Activated CD4-positive, CD25-positive, alpha-beta regulatory T cell treated with anti-CD3 and anti-CD28 coated beads, Interleukin-2, amount 50 U/mL, for 16 hours (primary cell): ENCODE measurements at regions not wholly inside any gene's neighbourhood (a gene's known extent, or its start where the extent isn't known, plus 50 kb on each side); places are given as distances from the start of the nearest gene placed in this dataset.
"Not testable (repeated sequence)": the region's sequence is repeated elsewhere in the genome, so short reads cannot be mapped to it uniquely, and the experiment has no call there.

Experiments
- DNase-seq: peaks from one replicate; pipeline ENCODE4 v3.0.0-alpha.2; 2020; ENCODE audit warnings: low read depth, low spot score

DNA sequence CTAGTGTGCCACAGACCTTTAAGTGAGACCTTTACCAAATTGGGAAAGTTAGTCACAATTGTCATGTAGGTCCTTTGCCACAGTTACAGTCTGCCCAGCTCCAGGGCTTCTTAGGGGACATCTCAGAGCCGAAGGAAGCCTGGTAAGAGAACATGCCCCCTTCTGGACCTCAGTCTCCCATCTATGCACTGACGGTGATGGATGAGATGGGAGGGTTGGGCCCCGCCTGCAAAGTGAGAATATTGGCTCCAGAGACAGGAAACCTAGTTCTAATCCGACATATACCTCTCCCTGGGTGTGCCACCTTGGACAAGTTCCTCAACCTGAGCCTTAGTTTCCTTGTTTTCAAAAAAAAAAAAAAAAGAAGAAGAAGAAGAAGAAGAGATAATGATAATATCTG, 85.1 kb upstream of the NAV2 start:
- no peak for DNase-seq

DNA sequence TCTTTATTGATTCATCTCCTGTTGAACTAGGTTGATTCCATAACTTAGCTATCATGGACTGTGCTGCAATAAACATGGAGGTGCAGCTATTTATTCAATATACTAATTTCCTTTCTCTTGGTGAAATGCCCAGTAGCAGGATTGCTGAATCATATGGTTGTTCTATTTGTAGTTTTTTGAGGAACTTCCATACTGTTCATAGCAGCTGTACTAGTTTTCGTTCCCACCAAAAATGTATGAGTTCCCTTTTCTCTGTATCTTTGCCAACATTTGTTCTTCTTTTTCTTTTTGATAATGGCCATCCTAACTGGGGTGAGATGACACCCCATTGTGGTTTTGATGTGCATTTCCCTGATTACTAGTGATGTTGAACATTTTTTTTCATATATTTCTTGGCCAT, 87.2 kb upstream of the NAV2 start:
- no peak for DNase-seq

DNA sequence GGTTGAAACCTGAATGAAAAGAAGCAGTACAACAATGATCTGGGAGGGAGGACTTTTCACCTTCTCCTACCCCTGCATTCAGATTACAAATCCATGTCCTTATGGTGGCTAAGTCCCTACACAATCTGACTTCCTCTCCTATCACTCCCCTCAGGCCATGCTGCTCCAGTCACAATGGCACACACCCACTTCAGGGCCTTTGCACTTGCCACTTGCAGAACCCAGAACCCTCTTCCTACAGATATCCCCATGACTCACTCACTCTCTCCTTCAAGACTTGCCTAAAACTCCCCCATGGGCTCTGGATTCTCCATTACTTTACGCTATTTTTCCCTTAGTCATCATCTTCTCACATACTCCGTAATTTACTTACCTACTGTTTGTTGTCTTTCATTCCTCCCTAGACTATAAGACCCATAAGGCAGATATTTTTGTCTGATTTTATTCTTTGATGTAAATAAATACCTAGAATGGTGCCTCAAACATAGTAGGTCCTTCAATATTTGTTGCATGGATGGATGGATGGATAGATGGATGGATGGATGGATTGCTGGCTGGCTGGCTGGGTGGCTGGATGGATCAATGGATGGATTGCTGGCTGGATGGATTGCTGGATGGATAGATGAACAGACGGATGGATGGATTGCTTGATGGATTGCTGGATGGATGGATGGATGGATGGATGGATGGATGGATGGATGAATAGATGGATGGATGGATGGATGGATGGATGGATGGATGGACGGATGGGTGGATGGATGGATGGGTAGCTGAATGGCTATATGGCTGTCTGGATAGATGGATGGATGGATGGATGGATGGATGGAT, 94.7 kb upstream of the NAV2 start:
- DNase-seq: no peak

DNA sequence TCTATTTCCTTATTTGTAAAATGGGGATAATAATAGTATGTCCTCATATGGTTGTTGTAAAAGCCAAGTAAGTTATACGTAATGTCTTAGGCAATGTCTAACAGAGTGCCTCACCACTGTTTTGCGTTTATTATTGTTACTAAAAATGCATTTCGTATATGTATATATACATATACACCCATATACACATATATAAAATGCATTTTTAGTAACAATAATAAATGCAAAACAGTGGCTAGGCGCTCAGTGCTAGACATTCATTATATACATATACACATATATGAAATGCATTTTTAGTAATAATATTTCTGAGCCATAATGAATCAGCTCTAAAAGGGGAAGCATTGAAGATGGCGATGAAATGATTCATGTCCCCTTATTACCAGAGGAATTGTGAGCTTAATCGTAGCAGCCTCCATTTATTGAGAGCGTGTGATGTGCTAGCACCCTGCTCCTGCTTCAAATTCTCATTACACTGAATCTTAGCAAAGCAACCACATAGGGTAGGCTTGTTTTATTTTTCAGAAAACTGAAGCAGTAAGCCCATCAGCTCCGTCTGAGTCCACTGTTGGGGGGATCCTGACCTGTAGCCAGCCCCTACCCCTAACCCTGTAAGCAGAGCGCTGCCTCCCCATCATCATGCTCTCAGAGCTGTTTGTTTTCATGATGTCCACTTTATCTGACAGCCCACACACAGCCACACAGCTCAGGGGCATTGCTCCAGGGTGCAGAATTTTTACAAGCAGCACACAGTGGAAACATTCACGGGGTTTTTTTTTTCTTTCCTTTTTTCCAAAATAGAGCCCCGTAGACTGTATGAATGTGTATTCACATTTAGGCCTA, 97.1 kb upstream of the NAV2 start:
- no peak for DNase-seq

DNA sequence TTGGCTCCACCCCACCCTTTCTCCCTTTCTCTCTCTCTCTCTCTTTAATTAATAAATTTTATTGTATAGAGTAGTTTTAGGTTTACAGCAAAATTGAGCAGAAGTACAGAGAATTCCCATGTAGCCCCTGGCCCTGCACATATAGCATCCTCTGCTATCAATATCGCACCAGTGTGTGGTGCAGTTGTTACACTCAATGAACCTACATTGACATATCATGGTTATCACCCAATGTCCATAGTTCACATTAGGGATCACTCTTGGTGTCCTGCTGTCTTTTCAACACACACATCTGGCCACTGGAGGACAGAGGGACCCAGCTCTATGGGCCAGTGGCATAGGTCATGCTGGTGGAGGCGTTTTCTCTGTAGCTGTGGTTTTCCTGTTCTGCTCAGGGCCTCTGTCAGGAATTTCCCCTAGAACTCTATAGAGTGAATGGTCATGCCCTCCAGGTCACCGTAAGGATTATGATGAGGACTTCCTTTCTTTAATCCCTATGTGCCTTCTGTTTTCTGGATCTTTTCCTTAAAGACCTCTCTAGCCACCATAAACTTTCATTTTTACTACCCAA, 98.2 kb upstream of the NAV2 start:
- no peak for DNase-seq

DNA sequence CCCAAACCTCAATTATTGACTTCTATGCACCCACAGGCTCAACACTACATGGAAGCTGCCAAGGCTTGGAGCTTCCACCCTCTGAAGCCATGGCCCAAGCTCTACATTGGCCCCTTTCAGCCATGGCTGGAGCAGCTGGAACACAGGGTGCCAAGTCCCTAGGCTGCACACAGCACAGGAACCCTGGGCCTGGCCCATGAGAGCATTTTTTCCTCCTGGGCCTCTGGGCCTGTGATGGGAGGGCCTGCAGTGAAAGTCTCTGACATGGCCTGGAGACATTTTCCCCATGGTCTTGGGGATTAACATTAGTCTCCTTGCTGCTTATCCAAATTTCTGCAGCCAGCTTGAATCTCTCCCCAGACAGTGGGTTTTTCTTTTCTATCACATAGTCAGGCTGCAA, 100.6 kb upstream of the NAV2 start:
- not testable (repeated sequence) for DNase-seq

DNA sequence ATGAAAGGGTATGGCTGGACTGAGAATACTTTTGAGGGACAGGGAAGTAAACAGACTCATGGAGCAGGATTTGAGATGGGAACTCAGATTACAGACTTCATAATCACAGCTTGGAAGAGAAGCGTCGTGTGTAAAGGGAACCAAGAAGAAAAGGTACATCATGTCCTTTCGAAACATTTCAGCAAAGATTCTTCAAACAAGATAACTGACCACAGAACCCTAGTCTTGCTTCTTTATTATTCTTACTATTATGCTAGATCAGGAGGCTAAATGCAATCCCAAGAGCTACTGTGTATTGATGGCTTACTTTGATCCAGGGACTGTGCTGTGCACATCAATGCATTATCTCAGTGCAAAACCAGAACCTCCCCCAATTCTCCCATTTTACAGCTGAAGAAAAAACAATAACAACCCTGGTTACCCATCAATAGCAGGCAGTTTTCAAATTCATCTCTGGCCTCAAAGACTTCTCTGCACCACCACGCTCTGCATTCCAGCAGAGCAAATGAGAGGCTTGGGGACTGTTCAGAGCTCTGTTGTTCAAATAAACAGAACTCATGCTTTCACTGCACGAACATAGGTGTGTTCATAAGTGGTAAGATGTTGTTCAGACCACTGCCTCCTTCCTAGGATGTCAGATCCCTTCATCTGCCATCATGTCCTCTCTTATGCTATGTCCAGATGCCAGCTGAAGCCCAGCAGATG, 104.8 kb upstream of the NAV2 start:
- DNase-seq: no peak

DNA sequence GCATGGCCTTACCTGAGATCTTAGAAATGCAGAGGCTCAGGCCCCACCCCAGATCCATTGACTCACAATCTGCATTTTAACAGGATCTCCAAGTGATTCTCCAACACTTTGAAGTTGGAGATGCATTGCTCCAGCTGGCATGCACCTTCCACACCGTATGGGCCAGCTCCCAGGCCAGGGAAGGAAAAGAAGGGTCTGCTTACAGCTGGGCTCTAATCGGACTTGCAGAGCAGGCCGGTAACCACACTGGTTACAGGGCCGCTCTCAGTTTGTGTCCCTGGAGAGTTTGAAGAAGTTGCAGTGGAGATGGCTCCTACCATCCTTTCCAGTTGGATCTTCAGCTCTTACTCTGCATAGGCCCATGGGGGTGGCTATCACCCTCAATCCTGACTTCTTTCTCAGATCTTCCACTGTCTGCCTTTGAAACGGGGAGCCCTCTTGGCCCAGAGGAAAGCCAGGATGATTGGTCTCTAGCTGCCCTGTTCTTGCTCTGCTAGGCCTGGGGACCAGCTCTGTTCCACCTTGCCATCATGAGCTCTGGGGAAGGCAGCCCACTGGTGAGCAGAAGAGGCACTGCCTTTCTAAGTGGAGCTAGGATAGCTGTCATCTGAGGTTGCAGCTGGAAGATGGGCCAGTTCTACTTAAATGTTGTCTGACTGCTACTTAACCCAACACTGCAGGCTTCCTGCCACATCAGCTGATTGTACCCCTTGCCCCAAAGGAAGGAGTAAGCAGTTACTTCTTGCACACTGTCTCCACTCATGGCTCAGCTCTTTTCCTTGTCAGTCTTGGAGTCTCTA, 105.6 kb upstream of the NAV2 start:
- no peak for DNase-seq

DNA sequence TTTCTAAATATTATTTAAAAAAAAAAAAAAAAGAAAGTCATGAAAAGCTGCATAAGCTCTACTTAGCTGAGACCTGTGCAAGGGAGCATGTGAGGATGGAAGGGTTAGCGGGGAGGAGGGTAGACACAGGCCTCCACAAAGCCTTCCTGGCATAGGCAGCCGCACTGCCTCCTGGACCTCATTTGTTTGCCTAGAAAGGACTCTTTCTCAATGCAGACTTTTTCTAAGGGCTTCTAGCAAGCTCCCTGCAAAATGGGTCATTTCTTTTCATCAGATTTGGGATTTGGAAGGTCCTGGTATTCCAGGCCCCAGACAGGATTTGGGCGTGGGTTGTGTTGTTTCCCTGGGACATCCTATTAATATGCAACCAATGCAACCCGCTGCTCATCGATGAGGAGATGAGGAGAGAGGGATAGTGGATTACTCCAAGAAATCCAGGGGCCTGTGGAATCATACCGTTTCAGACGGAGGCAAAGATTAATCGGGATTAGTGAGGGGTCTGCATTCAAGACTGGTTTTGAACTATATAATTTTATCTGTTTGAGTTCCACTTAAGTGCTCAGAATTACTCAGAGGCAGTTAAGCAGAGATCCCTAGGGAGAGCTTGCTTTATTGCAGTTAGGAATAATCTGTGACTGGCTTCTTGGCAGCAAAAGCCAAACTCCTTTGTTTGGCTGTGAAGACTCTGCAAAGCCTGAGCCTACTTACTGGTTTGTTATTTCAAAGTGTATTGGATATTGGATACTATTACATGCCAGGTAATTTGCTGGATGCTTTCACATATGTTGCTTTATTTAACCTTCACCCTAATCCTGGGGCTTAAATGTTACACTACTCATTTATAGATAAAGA, 106.9 kb upstream of the NAV2 start:
- no peak for DNase-seq

DNA sequence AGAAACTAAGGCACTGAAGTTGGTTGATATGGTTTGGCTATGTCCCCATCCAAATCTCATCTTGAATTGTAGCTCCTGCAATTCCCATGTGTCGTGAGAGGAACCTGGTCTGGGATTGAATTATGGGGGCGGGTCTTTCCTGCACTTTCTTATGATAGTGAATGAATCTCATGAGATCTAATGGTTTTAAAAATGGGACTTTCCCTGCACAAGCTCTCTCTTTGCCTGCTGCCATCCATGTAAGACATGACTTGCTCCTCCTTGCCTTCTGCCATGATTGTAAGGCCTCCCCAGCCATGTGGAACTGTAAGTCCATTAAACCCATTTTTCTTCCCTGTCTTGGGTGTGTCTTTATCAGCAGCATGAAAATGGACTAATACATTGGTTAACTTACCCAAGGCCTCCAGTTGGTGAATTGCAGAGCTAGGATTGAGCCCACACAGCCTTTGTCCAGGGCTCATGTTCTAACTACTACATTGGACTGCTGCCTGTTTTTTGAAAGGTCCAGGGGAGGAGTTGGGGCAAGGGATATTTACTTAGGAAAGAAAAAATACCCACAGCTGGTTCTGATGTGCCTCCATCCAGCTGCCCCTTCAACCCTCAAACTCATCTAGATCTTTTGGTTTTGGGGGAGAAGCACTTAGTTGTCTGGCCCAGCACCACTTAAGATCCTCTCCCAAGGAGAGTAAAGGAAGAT, 107.8 kb upstream of the NAV2 start:
- DNase-seq: no peak

DNA sequence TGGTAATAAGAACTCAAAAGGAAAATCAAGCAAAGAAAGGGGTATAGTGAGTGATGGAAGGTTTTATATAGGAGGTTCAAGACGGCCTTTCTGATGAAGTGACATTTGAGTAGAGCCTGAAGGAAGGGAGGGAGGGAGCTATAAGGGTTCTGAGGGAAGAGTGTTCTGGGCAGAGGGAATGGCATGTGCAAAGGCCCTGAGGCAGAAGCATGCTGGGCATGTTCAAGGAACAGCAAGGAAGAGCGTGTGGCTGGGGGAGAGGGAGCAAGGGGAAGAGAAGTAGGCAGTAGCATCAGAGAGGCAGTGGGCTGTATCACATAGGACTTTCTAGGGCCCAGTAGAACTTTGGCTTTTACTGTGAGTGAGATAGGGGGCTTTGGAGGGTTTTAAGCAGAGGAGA, 108.9 kb upstream of the NAV2 start:
- no peak for DNase-seq

DNA sequence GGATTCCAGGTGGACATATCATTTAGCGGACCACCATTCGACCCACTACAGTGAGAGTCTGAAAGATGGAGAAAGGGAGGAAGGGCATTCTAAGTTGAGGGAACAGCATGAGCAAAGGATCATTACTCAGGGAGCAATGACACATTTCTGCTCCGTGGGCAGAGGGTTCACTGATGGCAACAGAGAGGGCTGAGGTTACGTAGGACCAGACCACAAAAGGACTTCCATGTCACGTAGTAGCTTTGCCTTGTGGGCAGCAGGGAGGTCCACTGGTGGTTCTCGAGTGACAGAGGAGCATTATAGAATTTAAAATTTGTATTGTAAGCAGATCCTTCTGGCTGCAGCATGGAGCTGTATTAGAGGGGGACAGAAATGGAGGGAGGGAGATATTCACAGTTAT, 109.7 kb upstream of the NAV2 start:
- no peak for DNase-seq

DNA sequence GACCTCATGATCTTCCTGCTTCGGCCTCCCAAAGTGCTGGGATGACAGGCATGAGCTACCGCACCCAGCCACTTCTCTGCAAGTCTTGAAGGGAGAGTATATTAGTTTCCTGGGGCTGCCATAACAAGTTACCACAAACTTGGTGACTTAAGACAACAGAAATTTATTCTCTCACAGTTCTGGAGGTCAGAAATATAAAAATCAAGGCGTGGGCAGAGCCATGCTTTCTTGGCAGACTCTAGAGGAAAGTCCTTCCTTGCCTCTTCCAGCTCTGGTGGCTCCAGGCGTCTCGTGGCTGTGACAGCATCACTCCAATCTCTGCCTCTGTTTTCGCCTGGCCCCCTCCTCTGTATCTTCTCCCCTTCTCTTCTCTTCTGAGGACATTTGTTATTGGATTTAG, 110.2 kb upstream of the NAV2 start:
- no peak for DNase-seq

DNA sequence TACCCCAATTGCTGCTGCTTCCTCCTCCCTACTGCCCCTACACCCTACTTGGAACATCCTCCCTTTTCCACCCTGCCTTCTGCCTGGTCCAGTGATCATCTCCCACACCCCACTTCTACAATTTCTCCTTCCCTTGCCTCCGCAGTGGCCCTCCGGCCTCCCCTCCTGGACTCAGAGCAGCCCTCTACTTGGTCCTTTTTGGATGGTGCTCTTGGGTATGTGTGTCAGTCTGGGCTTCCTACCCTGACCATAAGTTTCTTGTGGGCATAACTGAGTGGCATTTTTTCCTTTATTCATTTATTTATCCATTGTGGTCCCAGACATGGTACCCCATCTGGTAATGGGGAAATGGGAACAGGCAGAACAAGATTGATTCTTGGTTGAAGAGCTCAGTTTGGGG, 111.4 kb upstream of the NAV2 start:
- DNase-seq: no peak

DNA sequence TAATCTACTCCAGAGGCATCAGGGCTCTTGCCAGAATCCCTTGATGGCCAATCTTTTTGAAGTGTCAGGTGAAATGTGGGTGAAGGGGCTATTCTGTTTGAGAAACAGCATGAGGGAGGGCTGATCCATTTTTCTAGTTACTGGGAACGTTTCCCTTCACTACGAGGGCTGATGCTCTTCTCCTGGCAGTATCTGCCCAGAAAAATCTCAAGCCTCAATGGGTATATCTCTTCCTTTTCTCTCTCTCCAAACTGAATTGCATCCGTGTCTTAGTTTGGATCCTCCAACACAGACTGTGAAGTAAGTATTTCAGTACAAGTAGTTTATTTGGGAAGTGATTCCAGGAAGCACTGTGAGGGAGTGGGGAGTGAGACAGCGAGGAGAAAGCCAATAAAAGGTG, 113.0 kb upstream of the NAV2 start:
- DNase-seq: no peak

DNA sequence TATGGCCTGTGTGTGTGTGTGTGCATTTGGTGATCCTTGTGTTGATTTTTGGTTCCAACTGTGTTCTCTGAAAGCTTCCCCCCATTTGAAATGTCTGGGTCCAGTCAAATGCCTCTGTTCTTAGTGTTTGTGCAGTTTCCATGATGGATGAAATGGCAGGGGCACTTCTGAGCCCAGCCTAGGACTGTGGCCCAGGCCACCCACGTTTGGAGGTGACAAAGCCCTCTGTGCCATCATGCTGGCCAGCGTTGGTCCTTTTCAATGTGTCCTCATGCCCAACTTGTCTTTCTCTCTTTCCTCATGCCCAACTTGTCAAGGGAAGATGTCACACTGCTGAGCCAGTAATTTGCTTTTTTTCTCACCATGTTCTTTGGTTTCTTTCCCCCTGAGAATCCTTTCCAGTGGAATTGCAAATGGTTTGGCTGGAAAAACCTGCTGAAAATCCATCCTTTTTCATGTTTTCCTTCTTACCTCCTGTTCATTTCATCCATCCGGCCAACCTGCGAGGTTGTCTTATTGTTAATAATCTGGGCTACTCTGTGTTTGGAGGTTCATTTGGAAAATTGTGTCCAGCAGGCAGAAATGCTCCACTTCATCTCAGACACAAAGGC, 113.7 kb upstream of the NAV2 start:
- DNase-seq: no peak

DNA sequence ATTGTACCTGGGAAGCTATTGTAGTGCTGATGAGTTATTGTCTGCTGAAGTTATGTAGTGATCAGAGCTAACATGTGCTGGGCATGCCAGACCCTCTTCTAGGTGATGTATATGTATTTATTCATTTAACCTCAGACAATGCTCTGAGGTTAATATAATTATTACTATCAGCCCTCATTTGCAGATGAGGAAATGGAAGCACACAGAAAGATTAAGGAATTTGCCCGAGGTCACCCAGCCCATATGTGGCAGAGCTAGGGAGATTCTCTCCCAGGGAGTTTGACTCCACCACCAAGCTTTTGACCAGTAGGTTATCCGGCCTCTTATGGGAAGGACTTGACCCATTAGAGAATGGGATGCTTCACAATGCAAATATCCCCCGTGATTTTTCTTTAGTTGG, 114.2 kb upstream of the NAV2 start:
- no peak for DNase-seq

DNA sequence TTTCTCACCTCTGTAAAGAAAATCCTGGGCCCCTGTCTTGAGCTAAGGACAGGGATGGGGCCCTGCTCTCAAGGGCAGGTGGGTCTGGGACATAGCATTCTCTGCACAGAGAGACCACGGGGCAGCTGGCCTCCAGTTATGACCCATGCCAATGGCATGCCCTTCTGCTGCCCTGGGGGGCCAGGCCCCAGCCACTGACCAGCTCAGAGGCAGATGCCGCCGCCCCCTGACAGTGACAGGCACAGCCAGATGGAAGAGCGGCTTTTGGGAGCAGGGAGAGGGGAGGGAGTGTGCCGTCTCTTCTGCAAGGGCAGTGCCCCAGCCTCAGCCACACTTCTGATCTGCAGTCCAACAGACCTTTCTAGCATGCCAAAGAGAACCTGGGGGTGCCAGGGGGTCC, 114.8 kb upstream of the NAV2 start:
- DNase-seq: no peak

DNA sequence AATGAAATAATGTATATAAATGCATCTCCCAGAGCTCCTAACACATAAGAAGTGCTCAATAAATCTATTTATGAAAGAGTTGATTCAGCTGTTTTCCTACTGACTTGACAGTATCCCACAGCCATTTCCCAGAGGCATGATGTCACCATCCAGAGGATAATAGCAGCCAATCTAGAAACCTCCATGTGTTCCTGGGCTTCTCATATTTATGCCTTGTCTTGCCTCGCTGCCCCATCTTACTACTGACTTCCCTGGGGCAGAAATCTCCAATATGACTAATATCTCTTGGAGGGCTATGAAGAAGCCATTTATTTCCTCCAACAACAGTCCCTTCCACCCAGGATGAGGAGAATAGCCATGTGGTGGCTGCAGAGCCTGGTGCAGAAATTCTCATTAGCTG, 115.4 kb upstream of the NAV2 start:
- no peak for DNase-seq
